ENCODE measurements at regions not wholly inside any gene's neighbourhood (a gene's known extent, or its start where the extent isn't known, plus 50 kb on each side); places are given as distances from the start of the nearest gene placed in this dataset.

- TF ChIP-seq CTCF (conservative IDR thresholded peaks at IDR 0.05) (no peak), ZFX (IDR thresholded peaks at IDR 0.05) (no peak)
Observed at GRCh38 chr3:86673991-86674390, 317.0 kb downstream of the VGLL3 start.
